ENCODE measurements at regions not wholly inside any gene's neighbourhood (a gene's known extent, or its start where the extent isn't known, plus 50 kb on each side); places are given as distances from the start of the nearest gene placed in this dataset.

GRCh38 chr4:189083769-189084168 lies 856.9 kb upstream of the FRG1 start:
- no peak for TF ChIP-seq CTCF (IDR thresholded peaks at IDR 0.05; ENCODE audit: low read depth, low read length, poor library complexity, severe bottlenecking)
- TF ChIP-seq EZH2phosphoT487 (IDR thresholded peaks at IDR 0.05; ENCODE audit: borderline replicate concordance, low read length) = no peak

All from DOHH2 (cell line).